ENCODE measurements at regions not wholly inside any gene's neighbourhood (a gene's known extent, or its start where the extent isn't known, plus 50 kb on each side); places are given as distances from the start of the nearest gene placed in this dataset.

- no peak for ATAC-seq
- ChIA-PET SMC1A (ENCODE audit: uncharacterized antibody, unreplicated experiment) (no interaction called here), POLR2A (no interaction called here), RAD21 (ENCODE audit: unreplicated experiment) (interaction anchor here (1.1 kb wide), 1 partner anchor 339 kb away, joined by 4 read pairs; no protein-coding TSS in a partner anchor), CTCF (interaction anchor here (1.5 to 2.5 kb wide), 3 partner anchors 14 to 376 kb away, joined by 4 to 11 read pairs (median 4); no protein-coding TSS in a partner anchor)
- FAIRE-seq, result no peak
- H3K4me1 ChIP-seq (ENCODE audit: control insufficient read depth, insufficient read depth, low read length), result no peaks in the 10 kb centered on the region
- DNase-seq (ENCODE audit: low read depth, low spot score), result no peak
- no TSS peak for BruUV-seq (replicated peaks)
- 29% methylated on average over 3 of the region's 3 CpGs for WGBS (ENCODE audit: insufficient coverage, insufficient replicate concordance, low lambda C conversion rate, missing lambda C conversion rate)
- no peak overlapping the region for H3K4me3 ChIP-seq
- H3K79me2 ChIP-seq (ENCODE audit: control insufficient read depth, insufficient read depth, low read length), result no peaks in the 10 kb centered on the region
- H3K27ac ChIP-seq (ENCODE audit: control insufficient read depth, insufficient read depth), result no peak overlapping the region
- H3K27me3 ChIP-seq (replicated peaks in 1 of 2; ENCODE audit: control insufficient read depth in 2 of 2, insufficient read depth in 2 of 2, low read length in 1 of 2), result peaks cover 8 to 10% of the 10 kb centered on the region in 2 experiments
- H4K20me1 ChIP-seq (ENCODE audit: control insufficient read depth, insufficient read depth), result no peaks in the 10 kb centered on the region
- in situ Hi-C loops (cut with MboI), result loop anchor here (5.0 kb wide), 1 partner anchor 338 kb away; no protein-coding TSS in a partner anchor
- no peak overlapping the region for H3K9ac ChIP-seq (ENCODE audit: control insufficient read depth, insufficient read depth, low read length)
- H3K4me2 ChIP-seq (ENCODE audit: control insufficient read depth, insufficient read depth), result no peak overlapping the region
- H3K36me3 ChIP-seq (ENCODE audit: control insufficient read depth in 2 of 2, insufficient read depth in 2 of 2, low read length in 1 of 2), result no peaks in the 10 kb centered on the region
- intact Hi-C loops (cut with micrococcal nuclease; ENCODE audit: unreplicated experiment), result loop anchor here (10.0 kb wide), 1 partner anchor 315 kb away; no protein-coding TSS in a partner anchor
- H2AFZ ChIP-seq (ENCODE audit: control insufficient read depth, low read depth, low read length), result no peak overlapping the region
- H3K9me3 ChIP-seq (replicated peaks; ENCODE audit: control insufficient read depth, insufficient read depth, low read length), result no peaks in the 10 kb centered on the region
- no peak for TF ChIP-seq ZNF274 (IDR thresholded peaks at IDR 0.05; ENCODE audit: insufficient read depth, insufficient read length)
- TF ChIP-seq PAX5 (IDR thresholded peaks at IDR 0.05; ENCODE audit: borderline replicate concordance, low read depth, low read length), result no peak
- no peak for TF ChIP-seq SPI1 (IDR thresholded peaks at IDR 0.05; ENCODE audit: borderline replicate concordance, insufficient read depth, low read depth, low read length)
- TF ChIP-seq CREB1 (IDR thresholded peaks at IDR 0.05; ENCODE audit: low read depth), result no peak
- TF ChIP-seq RBBP5 (conservative IDR thresholded peaks at IDR 0.05), result no peak
- no peak for TF ChIP-seq ATF7 (IDR thresholded peaks at IDR 0.05; ENCODE audit: low read depth)
- no peak for TF ChIP-seq JUND (IDR thresholded peaks at IDR 0.05; ENCODE audit: low read depth, low read length)
- no peak for TF ChIP-seq REST (IDR thresholded peaks at IDR 0.05; ENCODE audit: low read depth, low read length)
- no peak for TF ChIP-seq JUNB (IDR thresholded peaks at IDR 0.05)
- TF ChIP-seq STAT3 (IDR thresholded peaks at IDR 0.05; ENCODE audit: low read depth, low read length), result no peak
- TF ChIP-seq EZH2 (IDR thresholded peaks at IDR 0.05; ENCODE audit: borderline replicate concordance, control insufficient read depth, low read depth, low read length), result no peak
- TF ChIP-seq SMC3 (IDR thresholded peaks at IDR 0.05; ENCODE audit: borderline replicate concordance, low read length), result no peak
- TF ChIP-seq POLR2A (IDR thresholded peaks at IDR 0.05; ENCODE audit: low read depth, low read length), result no peak
- no peak for TF ChIP-seq NFYB (IDR thresholded peaks at IDR 0.05; ENCODE audit: insufficient read depth, low read depth, low read length)
- TF ChIP-seq SP1 (IDR thresholded peaks at IDR 0.05; ENCODE audit: low read depth, low read length), result no peak
- no peak for TF ChIP-seq ZBTB4 (CRISPR knock-in tag; IDR thresholded peaks at IDR 0.05)
- TF ChIP-seq TCF3 (IDR thresholded peaks at IDR 0.05; ENCODE audit: borderline replicate concordance, insufficient read depth, low read depth, low read length), result no peak
Observed at GRCh38 chr3:43859766-43860165, 169.0 kb downstream of the ABHD5 start.
